PC-3 (cell line): ENCODE measurements at regions not wholly inside any gene's neighbourhood (a gene's known extent, or its start where the extent isn't known, plus 50 kb on each side); places are given as distances from the start of the nearest gene placed in this dataset.

ENCODE experiments used
- CTCF ChIP-seq: fragments of 300-600 bp; sonication (generic); conservative IDR thresholded peaks from 2 replicates; pipeline ENCODE4 v1.5.1; 2017; ENCODE audit warnings: antibody characterized with exemption, low read depth, mild to moderate bottlenecking, low read length
- EZH2phosphoT487 ChIP-seq: fragments of 300-600 bp; sonication (generic); IDR thresholded peaks from 2 replicates; pipeline ENCODE4 v1.6.1; 2018; ENCODE audit warnings: mild to moderate bottlenecking, antibody characterized with exemption, low read length, borderline replicate concordance

GRCh38 chr13:63393112-63393511 lies 1977.5 kb upstream of the PCDH20 start:
- TF ChIP-seq CTCF, result no peak
- TF ChIP-seq EZH2phosphoT487, result no peak
